Fibroblast of mammary gland (primary cell): ENCODE measurements at regions not wholly inside any gene's neighbourhood (a gene's known extent, or its start where the extent isn't known, plus 50 kb on each side); places are given as distances from the start of the nearest gene placed in this dataset.

Source experiments
- DNase-seq: peaks from one replicate; pipeline ENCODE4 v3.0.0-alpha.2; 2010; ENCODE audit warnings: low read depth
- H3K4me3 ChIP-seq: 2 replicates; pipeline ENCODE4 v1.5.1; 2011; ENCODE audit warnings: low read depth, mild to moderate bottlenecking, low read length, moderate library complexity; ENCODE audit not compliant: control insufficient read depth
- TF ChIP-seq, protein P1 (sequence below): conservative IDR thresholded peaks from 2 replicates; pipeline ENCODE4 v1.5.1; 2011; ENCODE audit warnings: low read depth, low read length, inconsistent platforms; ENCODE audit not compliant: control insufficient read depth, insufficient read depth

DNA sequence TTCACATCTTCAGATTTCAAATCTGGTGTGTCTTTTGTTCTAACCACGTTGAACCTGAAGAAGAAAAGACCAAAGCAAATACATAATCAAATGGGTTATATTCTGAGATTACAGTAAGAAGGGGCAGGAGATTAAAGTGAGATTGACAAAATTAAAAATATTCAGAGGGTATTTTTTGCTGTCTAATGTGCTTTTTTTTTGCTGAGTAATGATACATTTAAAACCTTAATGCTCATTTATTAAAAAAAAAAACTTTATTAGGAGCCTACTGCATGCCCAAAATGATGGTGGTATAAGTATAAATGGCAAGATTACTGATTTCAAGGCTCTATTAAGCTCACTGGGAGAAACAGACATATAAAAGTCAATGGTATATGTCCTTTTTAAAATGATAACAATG, 459.4 kb downstream of the FGF9 start:
- DNase-seq: no peak
- no peak overlapping the region for H3K4me3 ChIP-seq
- TF ChIP-seq, protein P1, sequence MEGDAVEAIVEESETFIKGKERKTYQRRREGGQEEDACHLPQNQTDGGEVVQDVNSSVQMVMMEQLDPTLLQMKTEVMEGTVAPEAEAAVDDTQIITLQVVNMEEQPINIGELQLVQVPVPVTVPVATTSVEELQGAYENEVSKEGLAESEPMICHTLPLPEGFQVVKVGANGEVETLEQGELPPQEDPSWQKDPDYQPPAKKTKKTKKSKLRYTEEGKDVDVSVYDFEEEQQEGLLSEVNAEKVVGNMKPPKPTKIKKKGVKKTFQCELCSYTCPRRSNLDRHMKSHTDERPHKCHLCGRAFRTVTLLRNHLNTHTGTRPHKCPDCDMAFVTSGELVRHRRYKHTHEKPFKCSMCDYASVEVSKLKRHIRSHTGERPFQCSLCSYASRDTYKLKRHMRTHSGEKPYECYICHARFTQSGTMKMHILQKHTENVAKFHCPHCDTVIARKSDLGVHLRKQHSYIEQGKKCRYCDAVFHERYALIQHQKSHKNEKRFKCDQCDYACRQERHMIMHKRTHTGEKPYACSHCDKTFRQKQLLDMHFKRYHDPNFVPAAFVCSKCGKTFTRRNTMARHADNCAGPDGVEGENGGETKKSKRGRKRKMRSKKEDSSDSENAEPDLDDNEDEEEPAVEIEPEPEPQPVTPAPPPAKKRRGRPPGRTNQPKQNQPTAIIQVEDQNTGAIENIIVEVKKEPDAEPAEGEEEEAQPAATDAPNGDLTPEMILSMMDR: no peak

DNA sequence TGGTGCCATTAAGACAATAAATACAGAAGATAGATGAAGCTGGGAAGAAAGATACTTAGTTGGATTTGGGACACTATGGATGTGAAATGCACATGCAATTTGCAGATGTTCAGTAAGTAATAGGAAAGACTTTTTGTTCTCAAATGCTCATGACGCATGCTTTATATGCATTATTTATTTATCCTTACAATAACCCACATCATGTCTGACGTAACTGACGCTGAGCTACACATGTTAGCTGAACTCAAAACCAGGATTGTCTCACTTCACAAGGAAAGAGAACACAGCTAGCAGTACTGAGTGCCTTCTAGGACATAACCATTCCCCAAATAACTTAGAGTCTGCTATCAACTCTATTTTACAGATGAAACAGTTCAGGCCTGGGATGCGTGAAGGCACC, 463.4 kb downstream of the FGF9 start:
- no peak overlapping the region for H3K4me3 ChIP-seq
- no peak for DNase-seq
- TF ChIP-seq, protein P1: no peak

- H3K4me3 ChIP-seq: no peak overlapping the region
- TF ChIP-seq, protein P1: no peak
- no peak for DNase-seq
These were observed 464.6 kb downstream of the FGF9 start for GRCh38 chr13:22135446-22135845.

DNA sequence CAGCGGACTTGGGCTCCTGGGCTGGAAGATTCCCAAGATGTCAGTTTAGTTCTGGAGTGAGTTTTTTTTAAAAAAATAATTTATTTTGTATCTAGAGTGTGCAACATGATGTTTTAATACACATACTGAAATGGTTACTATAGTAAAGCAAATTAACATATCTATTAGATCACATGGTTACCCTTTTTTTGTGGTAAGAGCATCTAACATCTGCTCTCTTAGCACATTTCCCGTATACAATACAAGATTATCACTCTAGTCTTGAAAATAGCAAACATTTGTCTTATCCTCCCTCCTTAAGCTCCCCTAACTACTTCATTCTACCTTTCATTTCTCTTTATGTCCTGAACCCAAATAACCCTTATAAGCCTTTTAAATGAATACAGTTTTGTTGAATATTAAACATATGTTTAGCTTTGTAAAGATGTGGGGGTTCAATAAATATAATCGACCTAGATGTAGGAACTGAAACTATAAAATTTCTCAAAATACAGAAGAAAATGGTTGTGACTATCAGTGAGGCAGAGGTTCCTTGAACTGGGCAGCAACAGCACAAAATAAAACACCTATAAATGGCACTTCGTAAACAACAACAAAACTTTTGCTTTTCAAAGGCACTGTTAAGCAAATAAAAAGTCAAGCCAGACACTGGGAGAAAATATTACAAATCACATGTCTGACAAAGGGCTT, 466.6 kb downstream of the FGF9 start:
- H3K4me3 ChIP-seq: no peak overlapping the region
- no peak for DNase-seq
- TF ChIP-seq, protein P1: no peak

DNA sequence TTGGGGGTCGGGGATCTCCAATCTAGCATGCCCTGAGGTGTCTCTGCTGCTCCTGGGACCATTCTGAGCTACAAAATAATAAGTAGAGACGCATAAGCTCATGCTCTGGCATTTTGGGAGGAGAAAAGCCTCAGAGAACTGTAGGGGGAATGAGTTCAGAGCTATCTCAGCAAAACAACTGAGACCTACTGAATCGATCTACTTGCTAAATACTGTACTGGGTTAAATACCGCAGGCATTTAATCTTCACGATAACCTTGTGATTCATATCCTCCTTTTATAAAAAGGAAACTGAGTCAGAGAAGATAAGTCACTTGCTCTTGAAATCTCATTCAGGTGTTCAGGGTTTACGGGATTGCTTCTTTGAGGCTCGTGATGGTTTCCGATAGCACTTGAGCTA, 468.1 kb downstream of the FGF9 start:
- H3K4me3 ChIP-seq: no peak overlapping the region
- DNase-seq: no peak
- TF ChIP-seq, protein P1: no peak

- no peak overlapping the region for H3K4me3 ChIP-seq
- no peak for DNase-seq
- TF ChIP-seq, protein P1: no peak
These were observed 470.8 kb downstream of the FGF9 start for GRCh38 chr13:22141716-22142115.

GRCh38 chr13:22143671-22144070, 472.8 kb downstream of the FGF9 start:
- no peak for DNase-seq
- no peak overlapping the region for H3K4me3 ChIP-seq
- TF ChIP-seq, protein P1: no peak
